Fibroblast of peridontal ligament (primary cell): ENCODE measurements at regions not wholly inside any gene's neighbourhood (a gene's known extent, or its start where the extent isn't known, plus 50 kb on each side); places are given as distances from the start of the nearest gene placed in this dataset.
"Not testable (repeated sequence)": the region's sequence is repeated elsewhere in the genome, so short reads cannot be mapped to it uniquely, and the experiment has no call there.

Experiments
- DNase-seq: peaks from one replicate; pipeline ENCODE4 v3.0.0-alpha.2; 2010; ENCODE audit errors: extremely low read depth

DNA sequence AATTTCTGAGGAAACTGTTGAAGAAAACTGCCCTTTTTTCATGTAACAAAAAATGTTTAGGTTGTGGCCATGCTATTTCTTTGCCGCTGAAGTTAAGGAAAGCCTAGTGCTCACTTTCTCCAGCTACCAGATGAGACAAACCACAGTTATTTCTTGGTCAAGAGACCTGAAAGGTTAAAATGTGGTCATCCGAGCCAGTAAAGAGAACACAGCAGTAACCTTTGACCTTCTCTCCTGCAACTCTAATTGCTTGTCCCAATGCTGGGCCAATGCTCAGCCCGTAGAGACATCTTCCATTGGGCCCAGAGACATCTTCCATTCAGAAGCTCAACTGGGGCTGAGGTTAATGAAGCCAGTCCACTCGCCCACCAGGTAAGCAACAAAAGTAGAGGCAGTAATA is 109.8 kb upstream of the CPSF6 start:
- DNase-seq, result no peak

DNA sequence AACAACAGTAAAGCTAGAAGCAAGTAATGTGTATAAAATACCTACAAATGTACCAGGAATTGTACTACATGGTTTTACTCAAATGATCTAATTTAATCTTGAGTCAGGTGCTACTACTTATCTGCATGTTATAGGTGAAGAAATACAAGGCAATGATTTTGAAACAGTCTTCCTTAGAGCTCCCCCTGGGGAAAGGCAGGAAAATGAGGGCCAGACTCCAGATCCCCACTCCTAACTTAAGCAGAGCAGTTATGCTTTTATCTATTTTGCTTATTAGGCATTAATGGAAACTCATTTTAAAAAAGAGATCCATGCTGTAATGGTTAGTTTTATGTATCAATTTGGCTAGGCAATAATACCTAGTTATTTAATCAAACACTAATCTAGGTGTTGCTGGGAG is 109.3 kb upstream of the CPSF6 start:
- no peak for DNase-seq

DNA sequence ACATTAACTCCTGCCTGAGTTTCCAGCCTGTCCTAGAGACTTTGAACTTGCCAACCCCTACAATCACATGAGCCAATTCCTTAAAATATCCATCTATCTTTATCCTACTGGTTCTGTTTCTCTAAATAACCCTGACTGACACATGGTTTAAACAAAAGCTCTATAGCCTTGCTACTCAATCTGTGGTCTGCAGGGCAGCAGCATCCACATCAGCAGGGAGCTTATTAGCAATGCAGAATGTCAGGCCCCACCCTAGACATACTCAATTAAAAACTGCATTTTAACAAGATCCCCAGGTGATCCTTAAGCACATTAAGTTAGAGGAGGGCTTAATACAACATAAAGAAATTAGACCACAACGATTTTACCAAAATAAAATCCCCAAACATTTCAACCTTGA is 108.3 kb upstream of the CPSF6 start:
- no peak for DNase-seq

DNA sequence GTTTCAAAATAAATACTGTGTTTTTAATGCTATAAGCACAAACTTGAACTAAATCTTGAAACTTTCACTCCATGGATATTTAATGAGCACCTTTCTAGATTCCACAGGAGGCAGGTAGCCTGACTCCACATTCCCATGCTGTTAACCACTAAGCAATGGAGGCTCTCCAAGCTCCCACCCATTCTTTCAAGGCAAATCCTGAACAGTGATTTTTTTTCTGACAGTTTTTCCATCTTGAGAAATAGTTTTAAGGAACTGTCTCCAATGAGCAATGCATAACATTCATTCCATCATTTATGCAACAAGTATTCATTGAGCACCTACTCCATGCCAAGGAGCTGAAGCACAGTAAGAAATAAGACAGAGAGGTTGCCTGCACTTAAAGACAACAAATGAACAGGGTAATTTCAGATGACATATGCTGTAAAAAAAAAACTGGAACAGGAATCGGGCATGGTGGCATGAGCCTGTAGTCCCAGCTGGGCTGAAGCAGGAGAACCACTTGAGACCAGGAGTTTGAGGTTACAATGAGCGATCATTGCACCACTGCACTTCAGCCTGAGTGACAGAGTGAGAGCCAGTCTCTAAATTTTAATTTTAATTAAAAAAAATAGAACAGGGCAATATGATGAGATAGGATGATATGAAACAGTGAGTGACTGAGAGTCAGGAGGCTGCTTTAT is 102.3 kb upstream of the CPSF6 start:
- DNase-seq, result no peak

DNA sequence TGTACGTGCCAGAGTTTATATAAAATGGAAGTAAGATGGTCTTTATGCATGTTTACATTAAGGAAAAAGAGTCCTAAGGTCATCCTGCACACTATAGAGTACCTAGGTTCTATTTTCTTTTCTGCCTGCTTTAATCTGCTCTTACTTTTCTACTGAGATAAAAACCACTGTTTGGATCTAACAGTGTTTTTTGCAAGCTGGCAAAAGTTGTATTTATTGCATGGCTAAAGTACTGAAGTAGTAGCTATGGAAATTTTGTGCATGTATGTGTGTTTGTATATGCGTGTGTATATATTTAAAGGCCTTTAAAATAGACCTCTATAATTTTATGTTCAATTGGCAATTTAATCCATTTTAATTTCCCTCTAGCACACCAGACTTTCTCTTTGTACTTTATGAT is 98.3 kb upstream of the CPSF6 start:
- no peak for DNase-seq

DNA sequence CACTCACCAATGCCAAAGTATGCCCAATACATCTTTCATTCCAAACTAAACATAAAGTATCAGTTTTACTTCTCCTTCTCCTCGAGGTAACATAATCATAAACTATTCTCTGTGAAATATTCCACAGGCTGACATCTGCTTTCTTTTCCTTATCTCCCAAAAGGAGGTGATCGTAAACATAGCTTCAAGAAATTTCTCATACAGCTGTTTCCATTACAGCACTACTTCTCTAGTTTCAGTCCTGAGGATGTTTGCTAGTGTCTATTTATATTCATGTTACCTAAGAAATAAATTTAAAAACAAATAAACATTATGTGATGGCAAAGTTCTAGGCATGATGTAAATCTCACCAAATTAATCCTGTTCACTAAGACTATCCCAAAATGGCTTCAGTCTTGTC is 90.1 kb upstream of the CPSF6 start:
- no peak for DNase-seq

DNA sequence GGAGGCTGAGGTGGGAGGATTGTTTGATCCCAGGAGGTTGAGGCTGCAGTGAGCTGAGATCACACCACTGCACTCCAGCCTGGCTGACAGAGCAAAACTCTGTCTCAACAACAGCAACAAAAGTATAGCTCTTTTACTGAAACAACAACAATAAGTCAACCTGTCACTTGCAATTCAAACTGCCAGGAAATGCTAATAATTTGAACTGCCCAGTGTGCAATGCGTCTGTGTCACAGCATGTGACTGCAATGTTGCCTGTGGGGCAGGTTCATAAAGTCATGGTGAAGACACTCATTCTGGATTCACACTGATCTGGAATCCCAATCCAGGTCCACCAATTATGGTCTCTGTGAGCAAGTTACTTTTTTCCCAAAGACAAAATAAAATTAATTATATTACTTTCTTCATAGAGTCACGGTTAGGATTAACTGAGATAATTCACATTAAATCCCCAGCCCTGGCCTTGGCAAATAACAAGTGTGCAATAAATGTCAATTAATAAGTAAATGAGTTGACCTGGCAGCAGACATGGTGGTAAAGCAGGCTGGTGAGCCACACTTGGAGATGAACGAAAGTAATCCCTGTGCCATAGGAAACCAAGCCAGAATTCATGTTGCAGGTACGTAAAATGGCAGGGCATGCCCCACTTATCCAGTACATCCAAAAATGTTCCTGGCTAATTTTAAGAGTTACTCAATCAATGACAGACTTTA is 89.1 kb upstream of the CPSF6 start:
- no peak for DNase-seq

DNA sequence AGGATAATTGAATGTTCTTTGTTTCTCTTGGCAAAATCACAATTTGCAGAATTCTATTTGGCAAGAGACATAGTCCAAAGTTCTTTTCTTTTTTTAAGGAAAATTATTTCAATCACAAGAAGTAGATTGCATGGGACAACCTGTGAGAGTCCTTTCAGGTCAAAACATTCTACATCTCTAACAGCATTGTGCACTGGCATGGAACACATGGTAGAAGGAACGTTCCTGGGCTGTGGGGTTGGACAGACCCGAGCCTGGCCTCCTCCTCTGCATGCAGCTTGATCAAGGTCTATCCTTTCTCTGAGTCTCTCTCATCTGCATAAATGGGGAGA is 88.6 kb upstream of the CPSF6 start:
- peak; percentile 16 for DNase-seq

DNA sequence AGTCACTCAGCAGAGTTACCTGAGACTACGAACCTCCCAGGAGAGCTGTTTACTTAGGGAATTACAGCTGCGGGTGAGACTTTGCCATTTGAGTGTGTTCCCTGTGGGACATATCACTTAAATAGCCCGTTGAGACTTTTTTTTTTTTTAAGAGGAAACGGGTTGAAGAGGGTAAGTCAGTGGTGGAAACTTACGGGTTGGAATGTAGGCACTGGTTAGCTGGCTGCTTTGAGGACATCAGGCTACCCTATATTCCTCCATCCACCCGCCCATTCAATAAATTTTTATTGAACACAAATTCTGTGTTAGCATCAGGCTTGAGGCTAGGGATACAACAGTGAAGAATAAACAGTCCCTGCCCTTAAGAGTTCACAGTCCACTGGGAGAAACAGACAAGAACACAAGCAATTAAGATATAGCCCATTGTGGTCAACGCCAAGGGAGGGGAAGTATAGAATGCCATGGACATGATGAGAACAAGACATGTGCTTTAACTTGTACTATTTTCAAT is 88.1 kb upstream of the CPSF6 start:
- DNase-seq, result peak; percentile 73

DNA sequence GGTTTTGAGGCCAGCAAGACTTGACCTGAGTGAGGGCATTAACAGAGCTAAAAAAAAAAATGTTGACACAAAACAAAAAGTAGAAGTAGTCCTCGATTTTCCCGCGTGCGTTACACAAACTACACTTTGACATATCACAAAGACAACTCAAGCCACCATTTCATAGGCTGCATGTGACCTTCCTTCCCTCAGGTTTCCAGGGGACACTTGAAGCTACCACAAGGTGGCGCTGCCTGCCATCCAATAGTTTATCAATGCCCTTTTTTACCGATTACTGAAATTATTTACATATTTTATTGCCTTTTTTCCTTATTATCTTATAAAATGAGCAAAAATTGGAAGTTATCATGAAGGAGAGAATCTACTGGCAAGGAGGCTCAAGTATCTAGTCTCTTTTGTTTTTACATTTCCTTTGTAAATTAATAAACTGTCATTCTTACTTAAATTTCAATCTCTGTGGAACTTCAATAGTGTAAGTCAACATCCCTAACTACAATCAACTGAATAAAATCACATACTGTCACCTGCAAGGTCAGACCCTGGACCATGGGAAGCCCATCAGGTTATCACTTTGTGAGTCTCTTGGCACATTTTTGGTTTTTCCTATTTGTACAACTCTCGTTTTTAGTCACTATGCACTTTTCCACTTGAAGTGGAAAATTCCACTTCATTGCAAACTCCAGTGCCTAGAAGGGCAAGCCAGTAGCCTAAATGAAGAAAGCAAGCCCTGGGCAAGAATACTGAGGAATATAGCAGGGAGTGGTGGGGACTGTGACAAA is 84.6 kb upstream of the CPSF6 start:
- DNase-seq, result peak; percentile 71

DNA sequence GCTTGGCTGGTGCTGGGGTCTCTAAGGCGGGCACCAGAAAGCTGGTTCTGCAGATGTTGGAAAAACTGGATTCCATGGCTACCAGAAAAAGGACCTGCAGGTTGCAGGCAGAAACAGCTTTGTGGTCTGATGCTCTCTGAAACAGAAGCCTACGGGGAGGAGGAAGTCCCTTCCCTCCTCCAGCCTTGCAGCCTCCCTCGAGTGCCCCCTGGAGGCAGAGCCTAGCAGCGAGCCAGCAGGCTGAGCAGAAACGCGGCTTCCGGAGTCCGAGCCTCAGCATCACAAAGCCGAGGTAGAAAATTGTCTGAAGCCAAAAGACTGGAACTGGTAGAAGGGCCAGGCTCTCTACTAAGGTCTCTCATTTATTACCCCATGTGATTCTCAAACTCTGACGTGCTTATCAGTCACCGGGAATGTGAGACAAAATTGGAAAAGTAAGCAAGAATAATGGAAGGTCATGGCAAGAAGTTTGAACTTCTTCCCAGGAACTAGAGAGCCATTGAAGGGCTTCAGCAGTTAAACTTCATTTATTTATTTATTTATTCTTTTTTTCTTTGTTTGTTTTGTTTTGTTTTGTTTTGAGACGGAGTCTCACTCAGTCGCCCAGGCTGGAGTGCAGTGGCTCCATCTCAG is 82.2 kb upstream of the CPSF6 start:
- peak; percentile 76 for DNase-seq

DNA sequence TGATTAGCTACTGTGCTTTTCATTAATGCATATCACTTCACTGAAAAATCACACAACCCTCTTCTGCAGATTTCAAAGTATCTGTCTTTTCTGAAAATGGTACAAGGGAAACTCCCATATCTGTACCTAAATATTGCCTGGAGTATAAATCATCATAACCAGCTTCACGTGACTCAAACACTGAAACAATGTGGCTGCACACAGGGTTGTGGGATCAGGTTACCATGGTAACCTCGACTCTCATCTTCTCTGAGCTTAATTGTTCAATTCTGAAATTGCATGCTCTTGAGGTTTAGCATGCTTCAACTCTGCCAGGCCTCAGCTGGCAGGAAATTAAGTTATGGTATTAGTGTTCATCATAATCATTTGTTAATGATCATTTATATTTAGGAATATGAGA is 77.5 kb upstream of the CPSF6 start:
- peak; percentile 20 for DNase-seq

DNA sequence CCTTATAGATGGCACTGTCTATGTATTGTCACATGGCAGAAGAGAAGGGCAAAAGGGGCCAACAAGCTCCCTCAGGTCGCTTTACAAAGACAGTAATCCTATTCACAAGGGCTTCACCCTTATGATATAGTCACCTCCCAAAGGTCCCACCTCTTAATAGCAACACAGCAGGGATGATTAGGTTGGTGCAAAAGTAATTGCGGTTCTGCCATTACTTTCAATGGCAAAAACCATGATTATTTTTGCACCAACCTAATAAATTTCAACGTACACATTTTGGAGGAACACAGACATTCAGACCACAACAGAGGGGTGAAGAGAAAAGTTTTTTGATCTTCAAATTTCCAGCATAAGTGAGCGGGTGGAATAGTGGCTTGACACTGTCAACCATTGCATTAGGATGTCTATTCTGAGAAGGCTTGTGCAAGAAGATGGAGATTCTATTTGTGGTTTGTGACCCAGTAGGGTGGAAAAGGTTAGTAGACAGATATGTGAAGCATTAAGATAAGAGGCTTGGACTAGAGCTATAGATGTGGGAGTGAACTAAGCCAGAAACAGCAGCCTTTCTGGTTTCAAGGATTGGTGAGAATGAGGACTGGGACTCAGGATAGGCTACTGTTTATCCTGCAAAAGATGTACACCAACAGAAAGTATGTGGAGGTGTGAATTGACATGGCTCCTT is 75.5 kb upstream of the CPSF6 start:
- DNase-seq, result no peak

DNA sequence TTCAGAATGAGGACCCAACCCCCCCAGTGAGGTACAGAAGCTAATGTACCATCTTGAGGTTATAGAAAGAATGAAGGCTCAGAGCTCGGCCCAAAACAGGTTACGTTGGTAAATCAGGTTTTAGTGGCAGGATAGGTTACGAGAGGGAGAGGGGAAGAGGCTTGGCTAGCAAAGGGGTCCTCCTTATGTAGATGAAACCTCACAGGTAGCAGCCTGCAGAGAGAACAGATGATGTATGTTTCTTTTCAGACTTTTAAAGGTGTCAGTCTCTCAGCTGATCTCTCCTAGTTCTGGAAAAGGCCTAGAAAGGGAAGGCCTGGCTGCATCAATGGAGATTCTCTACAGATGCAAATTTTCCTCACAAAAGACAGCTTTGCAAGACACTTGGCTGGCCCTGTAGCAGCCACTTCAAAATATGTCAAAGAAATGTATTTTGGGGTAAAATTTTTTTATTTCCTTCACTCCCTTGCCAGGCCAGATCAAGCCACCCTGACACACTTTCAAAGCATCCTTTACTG is 71.7 kb upstream of the CPSF6 start:
- DNase-seq, result no peak

DNA sequence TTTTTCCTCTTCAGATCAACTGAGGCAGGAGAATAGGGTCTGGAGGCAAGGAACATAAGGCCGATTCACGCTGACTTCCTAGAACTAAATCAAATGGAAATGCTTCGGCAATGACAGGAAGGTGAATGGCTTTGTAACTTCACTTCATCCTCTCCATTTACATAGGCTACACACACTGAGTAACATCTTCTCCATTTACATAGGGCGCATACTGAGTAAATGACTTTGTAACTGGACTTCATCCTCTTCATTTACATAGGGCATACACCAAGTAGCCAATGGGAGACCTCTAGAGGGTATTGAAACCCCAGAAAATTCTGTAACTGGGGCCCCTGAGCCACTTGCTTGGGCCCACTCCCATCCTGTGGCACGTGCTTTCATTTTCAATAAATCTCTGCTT is 71.0 kb upstream of the CPSF6 start:
- DNase-seq, result no peak

DNA sequence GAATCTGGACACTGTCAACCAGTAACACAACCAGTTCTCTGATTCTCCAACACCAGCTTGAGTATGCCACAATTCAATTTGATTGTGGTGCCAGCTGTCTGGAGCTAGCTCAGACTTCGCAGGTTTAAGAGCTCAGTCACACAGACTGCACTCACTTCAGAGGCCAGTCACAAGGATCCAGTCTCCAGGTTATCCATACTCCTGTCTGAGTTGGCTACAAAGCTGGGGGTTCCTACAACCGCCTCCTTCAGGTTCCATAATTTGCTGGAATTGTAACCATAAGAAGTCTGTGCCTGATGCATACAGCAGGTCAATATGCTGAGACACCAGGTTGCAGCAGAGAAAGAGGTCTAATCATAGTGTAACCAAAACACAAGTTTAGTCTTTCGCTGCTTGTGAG is 70.5 kb upstream of the CPSF6 start:
- no peak for DNase-seq

DNA sequence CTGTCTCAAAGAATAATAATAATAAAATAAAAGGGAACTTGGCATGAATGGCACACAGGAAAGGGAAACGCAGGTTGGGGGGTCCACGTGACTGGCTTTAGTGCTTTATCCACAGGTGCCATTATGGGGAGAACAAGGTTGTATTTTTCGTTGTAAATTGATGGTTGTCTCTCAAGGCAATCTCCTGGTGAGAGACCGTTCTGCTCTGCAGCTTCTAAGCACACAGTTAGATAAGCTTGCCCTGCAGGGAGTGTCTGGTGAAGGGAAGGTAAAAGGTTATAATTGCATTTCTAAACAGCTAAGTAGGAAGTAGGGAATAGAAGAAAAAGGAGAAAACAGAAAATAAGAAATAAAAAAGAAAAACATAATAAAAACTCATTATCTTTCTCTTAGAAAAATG is 69.1 kb upstream of the CPSF6 start:
- DNase-seq, result no peak

DNA sequence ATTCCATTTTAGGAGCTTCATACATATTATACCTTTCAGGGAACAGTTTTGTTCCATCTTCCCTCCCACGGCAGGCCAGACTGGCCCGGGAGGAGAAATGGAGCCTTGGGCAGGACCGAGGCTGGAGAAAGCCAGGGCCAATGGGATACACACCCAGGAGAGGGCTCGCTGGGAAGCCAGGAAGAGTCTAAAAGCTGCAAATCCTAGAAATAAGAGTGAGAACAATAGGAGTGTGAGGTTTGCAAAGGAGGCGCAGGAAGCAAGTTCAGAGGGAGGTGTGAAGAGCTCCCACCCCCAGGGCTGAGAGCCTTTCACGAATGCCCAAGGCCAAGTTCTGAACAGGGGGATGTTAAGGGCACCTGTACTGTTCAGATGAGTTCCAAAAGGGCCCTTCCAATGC is 67.5 kb upstream of the CPSF6 start:
- DNase-seq, result no peak

DNA sequence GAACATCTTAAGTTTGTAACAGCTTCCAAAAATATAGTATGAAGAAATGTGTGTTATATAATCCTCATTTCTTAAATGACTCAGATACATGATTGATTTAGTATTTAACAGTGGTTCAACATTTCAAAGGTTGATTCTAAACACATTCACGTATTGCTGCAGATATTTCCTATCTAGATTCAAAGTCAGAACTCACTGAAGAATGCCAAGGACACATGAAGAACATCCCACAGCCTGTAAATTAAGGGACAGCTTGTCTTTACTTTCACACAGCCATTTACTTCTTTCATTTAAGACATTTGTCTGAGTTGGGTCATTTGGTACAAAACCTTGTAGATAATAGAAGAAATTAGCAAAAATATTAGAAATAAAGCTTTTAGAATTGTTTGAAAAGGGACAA is 66.9 kb upstream of the CPSF6 start:
- no peak for DNase-seq

DNA sequence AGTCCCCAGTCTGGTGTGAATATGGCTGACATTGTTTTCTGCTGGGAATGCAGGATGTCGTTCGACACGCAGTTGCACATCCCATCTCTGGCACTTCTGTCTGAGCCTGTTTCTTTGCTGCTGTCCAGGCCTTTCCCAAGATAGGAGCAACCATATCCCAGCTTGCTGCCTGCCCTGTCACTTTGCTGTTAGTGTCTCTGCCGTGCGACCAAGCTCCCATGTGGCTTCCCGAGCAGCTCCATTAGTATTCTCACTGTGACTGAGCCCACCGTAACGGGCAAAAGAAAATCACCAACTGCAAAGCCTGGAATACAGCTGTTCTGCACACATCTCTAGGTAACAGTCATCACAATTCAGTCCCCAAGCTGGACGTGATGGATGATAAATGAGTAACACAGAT is 66.0 kb upstream of the CPSF6 start:
- DNase-seq, result no peak

DNA sequence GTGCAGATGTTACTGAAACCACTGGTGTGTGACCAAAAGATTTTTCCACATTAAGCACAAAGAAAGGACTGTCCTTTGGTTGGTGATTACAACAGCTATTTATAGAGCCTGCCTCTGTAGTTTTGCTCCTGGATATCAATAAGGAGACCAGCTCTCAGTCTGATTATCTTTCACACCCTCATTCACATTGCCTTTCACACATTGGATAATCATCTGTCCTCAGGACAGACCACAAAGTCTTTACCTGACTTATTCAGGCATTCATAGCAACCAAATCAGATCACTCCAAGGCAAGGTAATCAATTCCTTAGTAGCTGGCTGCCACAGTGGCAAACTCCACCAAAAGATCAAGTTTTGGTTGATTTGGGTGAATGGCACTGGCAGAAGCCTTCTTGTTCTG is 59.6 kb upstream of the CPSF6 start:
- DNase-seq, result no peak

DNA sequence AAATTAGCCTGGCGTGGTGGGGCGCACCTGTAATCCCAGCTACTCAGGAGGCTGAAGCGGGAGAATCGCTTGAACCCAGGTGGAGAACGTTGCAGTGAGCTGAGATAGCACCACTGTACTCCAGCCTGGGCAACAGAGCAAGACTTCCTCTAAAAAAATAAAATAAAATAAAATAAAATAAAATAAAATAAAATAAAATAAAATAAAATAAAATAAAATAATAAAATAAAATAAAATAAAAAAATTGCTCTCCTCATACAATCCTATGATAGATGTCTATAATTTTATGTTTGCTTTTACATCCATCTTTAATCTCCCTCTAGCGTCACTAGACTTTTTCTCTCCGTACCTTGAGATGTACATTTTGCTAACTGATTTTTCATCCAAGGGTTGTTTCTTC is 51.8 kb upstream of the CPSF6 start:
- DNase-seq, result not testable (repeated sequence)
